ENCODE measurements at regions not wholly inside any gene's neighbourhood (a gene's known extent, or its start where the extent isn't known, plus 50 kb on each side); places are given as distances from the start of the nearest gene placed in this dataset.

DNA sequence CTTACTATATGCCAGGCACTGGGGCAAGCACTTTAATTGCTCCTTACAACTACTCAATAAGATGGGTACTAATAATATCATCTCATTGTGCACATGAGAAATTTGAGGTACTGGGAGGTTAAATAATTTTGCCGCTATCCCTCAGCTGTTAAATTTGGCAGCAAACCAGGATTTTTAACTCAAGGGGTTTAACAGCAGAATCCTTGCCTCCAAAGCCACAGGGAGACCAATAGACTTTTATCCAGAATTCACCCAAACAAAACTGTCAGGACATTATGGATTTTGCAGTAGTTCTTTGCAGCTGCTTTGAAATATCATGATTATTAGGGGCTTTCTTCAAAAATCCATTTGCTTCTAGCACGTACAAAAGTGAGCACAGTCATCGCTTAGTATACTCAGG is 136.2 kb downstream of the RPS12 start:
- TF ChIP-seq, protein P1, sequence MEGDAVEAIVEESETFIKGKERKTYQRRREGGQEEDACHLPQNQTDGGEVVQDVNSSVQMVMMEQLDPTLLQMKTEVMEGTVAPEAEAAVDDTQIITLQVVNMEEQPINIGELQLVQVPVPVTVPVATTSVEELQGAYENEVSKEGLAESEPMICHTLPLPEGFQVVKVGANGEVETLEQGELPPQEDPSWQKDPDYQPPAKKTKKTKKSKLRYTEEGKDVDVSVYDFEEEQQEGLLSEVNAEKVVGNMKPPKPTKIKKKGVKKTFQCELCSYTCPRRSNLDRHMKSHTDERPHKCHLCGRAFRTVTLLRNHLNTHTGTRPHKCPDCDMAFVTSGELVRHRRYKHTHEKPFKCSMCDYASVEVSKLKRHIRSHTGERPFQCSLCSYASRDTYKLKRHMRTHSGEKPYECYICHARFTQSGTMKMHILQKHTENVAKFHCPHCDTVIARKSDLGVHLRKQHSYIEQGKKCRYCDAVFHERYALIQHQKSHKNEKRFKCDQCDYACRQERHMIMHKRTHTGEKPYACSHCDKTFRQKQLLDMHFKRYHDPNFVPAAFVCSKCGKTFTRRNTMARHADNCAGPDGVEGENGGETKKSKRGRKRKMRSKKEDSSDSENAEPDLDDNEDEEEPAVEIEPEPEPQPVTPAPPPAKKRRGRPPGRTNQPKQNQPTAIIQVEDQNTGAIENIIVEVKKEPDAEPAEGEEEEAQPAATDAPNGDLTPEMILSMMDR (IDR thresholded peaks at IDR 0.05; ENCODE audit: low read depth, low read length), result no peak
- Histone ChIP-seq H3K27me3 (ENCODE audit: control insufficient read depth, insufficient read depth, low read length) (no peaks in the 10 kb centered on the region), H3K9me3 (ENCODE audit: control insufficient read depth, insufficient read depth, low read length) (no peaks in the 10 kb centered on the region), H3K27ac (ENCODE audit: low read depth, low read length) (no peak overlapping the region), H3K4me3 (ENCODE audit: low read depth, low read length) (no peak overlapping the region)
- POLR2A ChIA-PET, result no interaction called here
- DNase-seq (ENCODE audit: low read depth, low spot score), result no peak
- CTCF ChIA-PET, result interaction anchor here (1.1 to 2.1 kb wide), 3 partner anchors 12 to 562 kb away, joined by 3 to 16 read pairs (median 3); no protein-coding TSS in a partner anchor

DNA sequence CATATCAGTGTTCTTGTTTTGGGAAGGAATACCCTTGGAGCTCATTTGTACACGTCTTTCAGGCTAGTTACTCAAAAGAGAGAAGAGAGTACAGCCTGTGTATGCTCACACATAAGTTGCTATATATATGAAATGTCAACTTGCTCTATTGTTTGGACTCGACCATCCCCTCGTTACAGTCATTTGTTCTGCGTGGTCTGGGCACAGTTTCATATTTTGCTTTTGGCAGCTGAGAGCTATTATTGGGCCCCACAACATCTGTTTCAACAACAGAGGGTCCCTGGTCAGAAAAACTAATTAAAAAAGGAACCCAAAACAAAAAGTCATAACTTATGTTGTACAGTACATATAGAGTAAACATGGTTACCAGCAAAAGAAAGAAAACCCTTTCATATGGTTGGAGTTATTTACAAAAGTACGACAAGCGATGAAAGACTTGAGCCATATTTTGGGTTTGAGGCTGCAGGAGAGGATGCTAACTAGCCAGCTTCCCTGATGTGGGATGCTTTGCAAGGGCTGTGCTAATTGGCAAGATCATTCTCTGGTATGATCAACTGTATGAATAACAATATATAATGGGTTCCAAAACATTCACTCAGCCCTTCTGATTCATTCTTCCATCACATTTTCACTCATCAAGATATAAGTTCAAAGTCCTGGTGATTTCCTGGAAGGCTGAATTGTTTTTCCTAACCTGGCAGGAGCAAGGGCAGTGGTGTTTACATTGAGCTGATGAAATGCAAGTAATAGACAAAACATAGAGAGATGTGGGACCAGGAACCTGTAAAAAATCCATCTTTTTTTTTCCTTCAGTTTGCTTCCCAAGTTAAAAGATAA is 137.9 kb downstream of the RPS12 start:
- CTCF ChIA-PET, result interaction anchor here (1.2 to 2.1 kb wide), 2 partner anchors 10 to 15 kb away, joined by 5 to 16 read pairs; no protein-coding TSS in a partner anchor
- POLR2A ChIA-PET, result no interaction called here
- no peak for DNase-seq (ENCODE audit: low read depth, low spot score)
- Histone ChIP-seq H3K27ac (ENCODE audit: low read depth, low read length) (no peak overlapping the region), H3K27me3 (ENCODE audit: control insufficient read depth, insufficient read depth, low read length) (no peaks in the 10 kb centered on the region), H3K9me3 (ENCODE audit: control insufficient read depth, insufficient read depth, low read length) (no peaks in the 10 kb centered on the region), H3K4me3 (ENCODE audit: low read depth, low read length) (no peak overlapping the region)
- TF ChIP-seq, protein P1 (IDR thresholded peaks at IDR 0.05; ENCODE audit: low read depth, low read length), result no peak

DNA sequence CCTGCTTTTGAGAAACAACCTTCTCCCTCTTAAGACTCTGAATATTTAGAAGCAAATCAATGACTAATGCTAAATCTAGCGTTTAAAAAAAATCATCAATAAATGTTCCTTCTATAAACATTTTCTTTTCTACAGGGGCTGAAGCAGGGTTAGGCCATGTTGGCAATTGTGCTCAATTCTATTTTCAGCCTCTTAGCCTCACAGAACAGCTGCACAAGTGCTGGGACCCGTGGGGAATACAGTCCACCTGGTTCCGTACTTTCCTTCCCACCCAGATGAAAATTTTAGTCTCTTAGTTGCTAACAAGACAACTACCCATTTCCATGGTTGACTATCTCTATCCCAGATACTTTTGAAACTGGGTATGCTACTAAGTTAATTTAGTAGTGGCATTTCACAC is 138.6 kb downstream of the RPS12 start:
- H3K27ac ChIP-seq (ENCODE audit: low read depth, low read length), result no peak overlapping the region
- H3K4me3 ChIP-seq (ENCODE audit: low read depth, low read length), result no peak overlapping the region
- no peaks in the 10 kb centered on the region for H3K9me3 ChIP-seq (ENCODE audit: control insufficient read depth, insufficient read depth, low read length)
- ChIA-PET CTCF (no interaction called here), POLR2A (no interaction called here)
- TF ChIP-seq, protein P1 (IDR thresholded peaks at IDR 0.05; ENCODE audit: low read depth, low read length), result no peak
- DNase-seq (ENCODE audit: low read depth, low spot score), result no peak
- no peaks in the 10 kb centered on the region for H3K27me3 ChIP-seq (ENCODE audit: control insufficient read depth, insufficient read depth, low read length)

DNA sequence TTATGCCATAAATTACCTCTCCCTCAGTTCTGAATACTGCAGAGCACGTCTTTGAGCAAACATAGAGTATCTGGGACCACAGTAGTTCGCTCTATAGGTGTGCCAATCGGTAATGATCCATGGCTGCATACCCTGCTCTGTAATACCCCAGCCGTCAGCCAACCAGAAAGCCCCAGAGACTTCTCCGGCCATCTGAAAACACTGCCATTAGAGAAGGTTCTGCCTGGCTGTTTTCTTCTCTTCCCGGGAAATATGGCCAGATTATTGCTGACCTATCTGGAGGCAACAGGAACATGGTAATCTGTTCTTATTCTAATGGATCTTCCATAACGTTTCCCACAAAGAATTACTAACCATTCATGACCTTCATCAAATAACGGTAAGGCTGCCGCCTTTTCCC is 139.9 kb downstream of the RPS12 start:
- ChIA-PET CTCF (interaction anchor here (1.0 kb wide), 1 partner anchor 9 kb away, joined by 4 read pairs; no protein-coding TSS in a partner anchor), POLR2A (no interaction called here)
- no peaks in the 10 kb centered on the region for H3K27me3 ChIP-seq (ENCODE audit: control insufficient read depth, insufficient read depth, low read length)
- H3K4me3 ChIP-seq (ENCODE audit: low read depth, low read length), result no peak overlapping the region
- TF ChIP-seq, protein P1 (IDR thresholded peaks at IDR 0.05; ENCODE audit: low read depth, low read length), result no peak
- DNase-seq (ENCODE audit: low read depth, low spot score), result no peak
- no peak overlapping the region for H3K27ac ChIP-seq (ENCODE audit: low read depth, low read length)
- H3K9me3 ChIP-seq (ENCODE audit: control insufficient read depth, insufficient read depth, low read length), result no peaks in the 10 kb centered on the region

DNA sequence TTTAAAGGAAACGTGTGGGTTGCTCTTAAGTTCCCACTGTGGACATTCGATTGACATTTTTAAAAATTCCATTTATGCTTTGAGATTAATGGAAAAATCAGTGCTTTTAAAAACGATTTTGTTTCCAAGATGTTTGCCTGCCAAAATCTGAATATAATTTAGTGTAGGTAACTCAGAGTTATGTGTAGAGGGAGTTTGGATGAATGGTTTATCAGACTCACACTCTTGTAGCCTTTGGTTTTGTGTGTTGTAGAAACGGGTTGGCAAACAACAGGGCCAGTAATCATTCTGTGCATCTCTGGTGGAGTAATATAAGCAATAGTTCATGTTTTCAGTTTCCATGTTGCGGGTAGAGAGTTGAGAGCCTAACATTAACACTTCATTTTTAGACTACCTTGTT is 140.6 kb downstream of the RPS12 start:
- H3K4me3 ChIP-seq (ENCODE audit: low read depth, low read length), result no peak overlapping the region
- no peak for DNase-seq (ENCODE audit: low read depth, low spot score)
- ChIA-PET POLR2A (interaction anchor here (0.6 kb wide), 1 partner anchor 542 kb away, joined by 3 read pairs; no protein-coding TSS in a partner anchor), CTCF (interaction anchor here (1.2 kb wide), 1 partner anchor 85 kb away, joined by 5 read pairs; no protein-coding TSS in a partner anchor)
- H3K27me3 ChIP-seq (ENCODE audit: control insufficient read depth, insufficient read depth, low read length), result no peaks in the 10 kb centered on the region
- TF ChIP-seq, protein P1 (IDR thresholded peaks at IDR 0.05; ENCODE audit: low read depth, low read length), result no peak
- H3K27ac ChIP-seq (ENCODE audit: low read depth, low read length), result no peak overlapping the region
- no peaks in the 10 kb centered on the region for H3K9me3 ChIP-seq (ENCODE audit: control insufficient read depth, insufficient read depth, low read length)

Data from AG04450 (cell line).